ENCODE measurements at regions not wholly inside any gene's neighbourhood (a gene's known extent, or its start where the extent isn't known, plus 50 kb on each side); places are given as distances from the start of the nearest gene placed in this dataset.

DNA sequence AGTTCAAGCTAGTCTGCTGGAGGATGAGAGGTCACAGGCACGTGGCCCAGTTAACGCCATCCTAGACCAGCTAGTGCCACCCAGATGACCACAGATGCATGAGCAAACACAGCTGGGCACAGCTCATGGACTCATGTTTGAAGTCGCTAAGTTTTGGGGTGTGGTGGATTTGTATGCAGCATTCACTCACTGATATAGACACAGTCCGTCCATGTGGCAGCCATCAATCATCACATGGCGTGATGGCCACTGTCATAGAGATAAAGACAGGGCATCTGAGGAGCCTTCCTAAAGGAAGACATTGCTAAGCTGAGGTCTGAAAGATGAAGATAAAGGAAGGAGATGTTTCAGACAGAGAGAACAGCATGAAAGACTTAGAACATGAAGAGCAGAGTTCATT, 154.4 kb upstream of the JAG1 start:
- H3K4me2 ChIP-seq (ENCODE audit: low read depth, low read length, poor library complexity, severe bottlenecking) = no peak overlapping the region
- no peaks in the 10 kb centered on the region for H3K36me3 ChIP-seq (ENCODE audit: insufficient read depth, low read length)
- H3K9me3 ChIP-seq (ENCODE audit: insufficient read depth, low read depth, low read length) = no peaks in the 10 kb centered on the region
- TF ChIP-seq, protein P1, sequence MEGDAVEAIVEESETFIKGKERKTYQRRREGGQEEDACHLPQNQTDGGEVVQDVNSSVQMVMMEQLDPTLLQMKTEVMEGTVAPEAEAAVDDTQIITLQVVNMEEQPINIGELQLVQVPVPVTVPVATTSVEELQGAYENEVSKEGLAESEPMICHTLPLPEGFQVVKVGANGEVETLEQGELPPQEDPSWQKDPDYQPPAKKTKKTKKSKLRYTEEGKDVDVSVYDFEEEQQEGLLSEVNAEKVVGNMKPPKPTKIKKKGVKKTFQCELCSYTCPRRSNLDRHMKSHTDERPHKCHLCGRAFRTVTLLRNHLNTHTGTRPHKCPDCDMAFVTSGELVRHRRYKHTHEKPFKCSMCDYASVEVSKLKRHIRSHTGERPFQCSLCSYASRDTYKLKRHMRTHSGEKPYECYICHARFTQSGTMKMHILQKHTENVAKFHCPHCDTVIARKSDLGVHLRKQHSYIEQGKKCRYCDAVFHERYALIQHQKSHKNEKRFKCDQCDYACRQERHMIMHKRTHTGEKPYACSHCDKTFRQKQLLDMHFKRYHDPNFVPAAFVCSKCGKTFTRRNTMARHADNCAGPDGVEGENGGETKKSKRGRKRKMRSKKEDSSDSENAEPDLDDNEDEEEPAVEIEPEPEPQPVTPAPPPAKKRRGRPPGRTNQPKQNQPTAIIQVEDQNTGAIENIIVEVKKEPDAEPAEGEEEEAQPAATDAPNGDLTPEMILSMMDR (conservative IDR thresholded peaks at IDR 0.05; ENCODE audit: low read length) = no peak
- TF ChIP-seq EZH2phosphoT487 (IDR thresholded peaks at IDR 0.05; ENCODE audit: borderline replicate concordance) = no peak
- H3K9ac ChIP-seq (ENCODE audit: low read depth, low read length, poor library complexity, severe bottlenecking) = no peak overlapping the region
- H3K4me1 ChIP-seq (ENCODE audit: insufficient read depth, low read length, poor library complexity, severe bottlenecking) = no peaks in the 10 kb centered on the region
- no peaks in the 10 kb centered on the region for H4K20me1 ChIP-seq (ENCODE audit: insufficient read depth, low read length, poor library complexity, severe bottlenecking)
- H3K4me3 ChIP-seq (ENCODE audit: low read length, poor library complexity, severe bottlenecking) = no peak overlapping the region
- H3K9me2 ChIP-seq (replicated peaks; ENCODE audit: low read depth, low read length) = no peaks in the 10 kb centered on the region
- H2AFZ ChIP-seq (ENCODE audit: low read length) = no peak overlapping the region
- no peaks in the 10 kb centered on the region for H3K79me2 ChIP-seq (ENCODE audit: insufficient read depth, low read length)
- no peaks in the 10 kb centered on the region for H3F3A ChIP-seq (ENCODE audit: low read depth)
- H3K27me3 ChIP-seq (ENCODE audit: insufficient read depth, low read length, poor library complexity, severe bottlenecking) = no peaks in the 10 kb centered on the region

DNA sequence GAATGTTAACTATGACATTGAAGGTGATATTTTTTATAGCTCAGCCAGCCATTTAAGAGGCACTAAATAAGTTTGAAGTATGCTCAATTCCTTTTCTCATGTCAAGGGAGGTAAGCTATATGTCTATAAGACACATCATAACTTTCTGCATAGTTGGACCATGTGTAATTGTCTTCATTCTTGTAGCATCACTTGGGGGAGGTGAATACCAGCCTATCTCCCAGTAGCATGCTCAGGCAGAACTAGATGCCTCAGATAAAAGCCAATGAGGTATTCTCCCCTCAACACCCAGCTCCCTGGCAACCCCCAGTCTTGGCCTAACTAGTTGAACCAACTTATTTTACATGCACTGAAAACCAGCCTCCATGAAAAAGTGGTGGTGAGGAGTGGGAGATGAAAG, 158.3 kb upstream of the JAG1 start:
- Histone ChIP-seq H3K9me2 (replicated peaks; ENCODE audit: low read depth, low read length) (no peaks in the 10 kb centered on the region), H3K27me3 (ENCODE audit: insufficient read depth, low read length, poor library complexity, severe bottlenecking) (no peaks in the 10 kb centered on the region), H3K9ac (ENCODE audit: low read depth, low read length, poor library complexity, severe bottlenecking) (no peak overlapping the region), H3K36me3 (ENCODE audit: insufficient read depth, low read length) (no peaks in the 10 kb centered on the region), H4K20me1 (ENCODE audit: insufficient read depth, low read length, poor library complexity, severe bottlenecking) (no peaks in the 10 kb centered on the region), H3K4me1 (ENCODE audit: insufficient read depth, low read length, poor library complexity, severe bottlenecking) (no peaks in the 10 kb centered on the region), H2AFZ (ENCODE audit: low read length) (no peak overlapping the region), H3F3A (ENCODE audit: low read depth) (no peaks in the 10 kb centered on the region), H3K4me2 (ENCODE audit: low read depth, low read length, poor library complexity, severe bottlenecking) (no peak overlapping the region), H3K9me3 (ENCODE audit: insufficient read depth, low read depth, low read length) (no peaks in the 10 kb centered on the region), H3K4me3 (ENCODE audit: low read length, poor library complexity, severe bottlenecking) (no peak overlapping the region), H3K79me2 (ENCODE audit: insufficient read depth, low read length) (no peaks in the 10 kb centered on the region)
- TF ChIP-seq, protein P1 (conservative IDR thresholded peaks at IDR 0.05; ENCODE audit: low read length) = no peak

DNA sequence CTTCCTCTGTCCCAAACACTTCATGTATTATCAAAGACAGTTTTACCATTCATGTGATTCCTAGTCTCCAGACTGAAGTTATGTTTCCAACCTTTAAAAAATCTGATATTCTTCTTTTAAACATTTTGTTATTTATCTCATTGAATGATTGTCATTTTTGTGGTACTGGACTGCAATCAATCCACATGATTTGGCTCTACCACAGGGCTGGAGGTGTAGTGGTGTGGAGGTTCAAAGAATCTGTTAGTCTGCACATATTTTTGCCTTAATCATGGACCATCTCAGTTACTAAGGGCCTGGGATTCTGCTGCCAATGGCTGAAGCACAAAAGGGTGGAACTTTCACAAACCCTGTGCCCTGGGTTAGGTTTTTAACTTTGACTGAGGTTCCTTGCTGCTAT, 164.1 kb upstream of the JAG1 start:
- H3K9me3 ChIP-seq (ENCODE audit: insufficient read depth, low read depth, low read length) = no peaks in the 10 kb centered on the region
- no peaks in the 10 kb centered on the region for H3K36me3 ChIP-seq (ENCODE audit: insufficient read depth, low read length)
- no peaks in the 10 kb centered on the region for H3K27me3 ChIP-seq (ENCODE audit: insufficient read depth, low read length, poor library complexity, severe bottlenecking)
- H3K9ac ChIP-seq (ENCODE audit: low read depth, low read length, poor library complexity, severe bottlenecking) = no peak overlapping the region
- no peak for TF ChIP-seq EZH2phosphoT487 (IDR thresholded peaks at IDR 0.05; ENCODE audit: borderline replicate concordance)
- TF ChIP-seq, protein P1 (conservative IDR thresholded peaks at IDR 0.05; ENCODE audit: low read length) = no peak
- H3K79me2 ChIP-seq (ENCODE audit: insufficient read depth, low read length) = no peaks in the 10 kb centered on the region
- no peaks in the 10 kb centered on the region for H3F3A ChIP-seq (ENCODE audit: low read depth)
- H3K4me3 ChIP-seq (ENCODE audit: low read length, poor library complexity, severe bottlenecking) = no peak overlapping the region
- H3K4me2 ChIP-seq (ENCODE audit: low read depth, low read length, poor library complexity, severe bottlenecking) = no peak overlapping the region
- no peak overlapping the region for H2AFZ ChIP-seq (ENCODE audit: low read length)
- no peaks in the 10 kb centered on the region for H4K20me1 ChIP-seq (ENCODE audit: insufficient read depth, low read length, poor library complexity, severe bottlenecking)
- no peaks in the 10 kb centered on the region for H3K4me1 ChIP-seq (ENCODE audit: insufficient read depth, low read length, poor library complexity, severe bottlenecking)
- no peaks in the 10 kb centered on the region for H3K9me2 ChIP-seq (replicated peaks; ENCODE audit: low read depth, low read length)
